ENCODE measurements at regions not wholly inside any gene's neighbourhood (a gene's known extent, or its start where the extent isn't known, plus 50 kb on each side); places are given as distances from the start of the nearest gene placed in this dataset.

DNA sequence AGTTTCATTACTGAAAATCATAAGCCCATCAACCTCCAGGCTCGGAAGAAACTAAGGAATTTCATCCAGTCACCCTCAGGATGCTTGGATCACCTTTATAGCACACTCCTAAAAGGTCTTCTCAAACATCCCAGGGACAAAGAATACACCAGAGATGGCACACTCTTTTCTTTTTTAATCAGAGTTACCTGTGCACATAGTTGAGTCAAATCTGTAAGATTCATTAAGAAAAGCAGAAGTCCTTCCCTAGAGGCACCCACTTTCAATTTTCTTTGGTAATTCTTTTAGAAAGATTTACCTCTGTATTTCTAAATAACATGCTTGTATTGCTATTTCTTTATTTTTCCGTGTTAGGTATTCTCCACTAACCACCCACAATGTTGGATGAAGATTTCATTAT, 50.6 kb upstream of the IL6 start:
- no peak for DNase-seq

DNA sequence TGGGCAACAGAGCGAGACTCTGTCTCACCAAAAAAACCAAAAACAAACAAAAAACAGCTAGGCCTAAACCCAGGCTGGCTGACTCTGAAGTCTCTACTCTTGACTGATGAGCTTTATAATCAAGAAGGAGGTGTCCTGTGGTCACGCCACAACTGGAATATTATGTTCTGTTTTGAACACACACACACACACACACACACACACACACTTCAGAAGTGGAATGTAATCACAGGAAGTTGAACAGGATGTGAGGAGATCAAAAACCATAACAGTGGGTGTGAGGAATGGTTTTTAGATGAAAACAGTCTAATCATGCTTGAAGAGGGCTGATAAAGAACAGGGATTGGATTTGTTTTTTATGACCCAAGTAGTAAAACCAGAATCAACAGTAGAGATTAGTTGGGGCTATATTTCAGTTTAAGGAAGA, 51.1 kb upstream of the IL6 start:
- no peak for DNase-seq

DNA sequence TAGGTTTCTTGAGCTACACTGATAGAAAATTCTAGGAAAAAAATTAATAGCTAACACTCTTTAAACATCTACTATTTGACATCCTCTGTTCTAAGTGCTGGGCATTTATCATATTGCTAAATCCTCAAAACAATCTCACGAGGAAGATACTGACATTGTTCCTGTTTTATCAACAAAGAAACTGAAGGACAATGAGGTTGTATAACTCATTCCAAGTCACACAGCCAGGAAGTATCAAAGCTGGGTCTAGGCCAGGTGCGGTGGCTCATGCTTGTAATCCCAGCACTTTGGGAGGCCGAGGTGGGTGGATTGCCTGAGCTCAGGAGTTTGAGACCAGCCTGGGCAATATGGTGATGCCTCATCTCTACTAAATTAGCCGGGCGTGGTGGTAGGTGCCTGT, 51.6 kb upstream of the IL6 start:
- DNase-seq, result no peak

DNA sequence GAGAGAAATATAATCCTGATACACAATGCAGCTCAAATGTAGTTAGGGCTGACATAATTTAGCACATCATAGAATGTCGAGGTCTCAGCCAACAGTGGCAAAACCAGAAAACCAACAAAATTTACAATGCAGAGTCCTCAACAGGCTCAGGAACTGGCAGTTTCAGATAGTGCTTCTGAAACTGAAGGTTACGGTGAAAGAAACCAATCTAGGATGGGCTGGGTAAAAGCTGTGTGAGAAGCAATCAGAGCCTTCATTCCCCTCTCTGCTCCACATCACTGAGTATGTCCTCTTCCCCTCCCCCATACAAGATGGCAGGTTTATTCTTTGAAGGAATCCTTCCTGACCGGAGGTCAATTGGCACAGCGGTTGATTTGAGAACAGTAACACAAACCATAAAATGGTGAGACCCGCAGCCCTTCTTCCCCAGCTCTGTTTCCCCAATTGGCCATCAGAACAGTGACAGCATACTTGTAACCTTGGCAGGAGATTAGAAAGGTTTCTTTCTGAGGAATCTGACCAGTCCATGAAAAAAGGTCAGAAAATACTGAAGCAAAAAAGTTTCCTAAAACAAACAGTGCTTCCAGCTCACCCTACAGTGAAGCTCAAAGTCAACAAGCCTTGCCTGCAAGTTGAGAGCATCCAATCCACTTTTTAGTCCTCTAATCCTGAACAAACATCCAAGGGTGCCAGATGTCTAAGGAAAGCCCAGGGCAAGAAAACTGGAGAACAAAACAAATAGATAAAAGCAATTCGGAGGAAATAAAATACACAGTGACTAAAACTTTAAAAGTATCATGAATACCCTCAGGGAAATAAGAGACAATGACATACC, 53.9 kb upstream of the IL6 start:
- DNase-seq, result no peak

DNA sequence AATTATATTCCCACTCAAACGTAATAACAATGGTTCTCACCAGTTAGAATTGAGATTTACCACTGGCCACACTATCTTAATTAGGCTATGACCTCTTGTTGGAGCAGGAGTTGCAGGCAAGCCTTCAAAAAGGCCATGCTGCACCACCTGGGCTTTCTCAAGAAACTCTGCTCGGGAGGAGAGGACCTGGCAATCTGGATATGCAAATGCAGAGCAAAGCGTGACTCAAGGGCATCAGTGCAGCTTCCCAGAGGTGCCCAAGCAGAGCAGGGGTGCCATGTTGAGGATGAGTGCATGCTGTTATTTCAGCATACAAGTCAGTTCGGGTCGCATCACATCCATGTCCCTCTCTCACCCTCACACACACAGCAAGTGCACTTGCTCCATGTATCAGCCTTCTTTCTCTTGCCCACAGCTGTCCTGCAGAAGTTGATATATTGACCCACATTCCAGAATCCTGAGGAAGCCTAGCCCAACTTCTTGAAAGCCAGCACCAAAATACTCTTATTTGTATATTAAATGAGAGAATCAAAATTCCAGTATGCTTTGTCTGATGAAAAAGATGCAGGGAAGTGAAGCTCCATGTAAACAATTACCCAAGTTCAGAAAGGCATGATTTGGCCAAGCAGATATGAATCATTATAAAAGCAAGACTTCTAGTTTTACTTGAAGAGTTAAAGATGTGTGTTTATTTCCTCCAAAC, 55.7 kb upstream of the IL6 start:
- DNase-seq, result no peak

DNA sequence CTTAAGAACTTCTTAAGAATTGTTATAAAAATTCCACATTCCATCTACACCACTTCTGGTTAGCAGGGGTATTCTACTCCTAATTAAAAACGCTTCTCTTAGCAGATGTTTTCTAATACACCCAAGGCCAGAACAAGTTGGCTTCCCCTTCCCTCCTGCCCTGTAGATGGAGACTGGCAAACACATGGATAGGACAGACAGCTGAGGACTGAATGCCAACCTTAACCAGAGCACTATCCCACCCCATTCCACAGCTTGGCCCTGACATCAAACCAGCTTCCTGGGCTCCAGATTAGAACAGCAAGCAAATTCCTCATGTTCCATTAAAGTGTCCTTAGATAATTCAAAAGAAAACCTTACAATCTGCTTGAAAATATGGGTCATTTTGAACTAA, 56.6 kb upstream of the IL6 start:
- DNase-seq, result no peak

DNA sequence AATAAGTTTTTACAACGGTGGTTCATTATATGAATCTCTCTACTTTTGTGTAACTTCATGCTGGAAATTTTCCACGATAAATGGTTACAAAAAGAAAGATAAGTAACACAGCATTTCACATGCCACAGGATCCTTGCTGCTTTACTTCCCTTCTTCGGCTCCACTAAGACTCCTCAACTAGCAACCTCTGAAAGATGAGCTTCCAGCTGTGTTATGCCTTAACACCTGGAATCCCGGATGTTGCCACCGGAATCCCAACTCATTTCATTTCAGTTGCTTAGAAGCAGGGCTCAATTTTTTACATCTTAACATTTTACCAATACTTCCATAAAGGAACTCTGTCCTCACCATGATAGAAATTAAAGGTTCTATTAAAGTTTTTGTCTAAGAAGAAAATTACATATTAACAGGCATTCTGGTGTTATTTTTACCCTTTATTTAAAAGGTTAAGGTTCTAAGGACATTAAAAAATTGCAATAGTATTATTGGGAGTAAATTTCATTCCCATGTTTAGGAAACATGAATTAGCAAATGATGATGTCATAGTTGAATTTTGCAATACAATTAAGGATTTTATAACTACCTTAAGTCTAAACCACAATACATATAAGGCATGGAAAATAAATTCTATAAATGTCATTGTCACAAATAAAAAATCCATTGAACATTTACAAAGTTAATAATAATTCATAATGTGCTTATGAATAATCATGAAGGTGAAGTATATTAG, 57.1 kb upstream of the IL6 start:
- no peak for DNase-seq

DNA sequence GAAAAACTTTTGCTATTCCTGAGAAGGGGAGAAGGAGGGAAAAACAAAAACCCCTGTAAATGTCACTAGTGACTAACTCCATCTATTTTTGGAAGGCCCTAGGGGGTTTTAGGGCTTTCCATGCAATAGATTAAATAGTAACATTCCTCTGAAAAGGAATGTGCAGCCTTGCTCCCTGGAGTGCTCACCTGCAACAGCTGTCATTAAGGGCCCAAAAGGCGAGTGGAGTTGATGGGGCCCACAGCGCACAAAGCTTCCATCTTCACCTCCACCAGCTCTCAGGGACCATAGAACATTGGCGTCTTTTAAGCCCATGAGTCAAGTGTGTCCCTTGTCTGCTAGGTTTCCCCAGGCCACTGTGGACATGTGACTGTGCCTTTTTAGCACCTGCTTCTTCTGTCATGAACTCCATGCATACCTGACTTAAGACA, 58.0 kb upstream of the IL6 start:
- DNase-seq, result no peak

DNA sequence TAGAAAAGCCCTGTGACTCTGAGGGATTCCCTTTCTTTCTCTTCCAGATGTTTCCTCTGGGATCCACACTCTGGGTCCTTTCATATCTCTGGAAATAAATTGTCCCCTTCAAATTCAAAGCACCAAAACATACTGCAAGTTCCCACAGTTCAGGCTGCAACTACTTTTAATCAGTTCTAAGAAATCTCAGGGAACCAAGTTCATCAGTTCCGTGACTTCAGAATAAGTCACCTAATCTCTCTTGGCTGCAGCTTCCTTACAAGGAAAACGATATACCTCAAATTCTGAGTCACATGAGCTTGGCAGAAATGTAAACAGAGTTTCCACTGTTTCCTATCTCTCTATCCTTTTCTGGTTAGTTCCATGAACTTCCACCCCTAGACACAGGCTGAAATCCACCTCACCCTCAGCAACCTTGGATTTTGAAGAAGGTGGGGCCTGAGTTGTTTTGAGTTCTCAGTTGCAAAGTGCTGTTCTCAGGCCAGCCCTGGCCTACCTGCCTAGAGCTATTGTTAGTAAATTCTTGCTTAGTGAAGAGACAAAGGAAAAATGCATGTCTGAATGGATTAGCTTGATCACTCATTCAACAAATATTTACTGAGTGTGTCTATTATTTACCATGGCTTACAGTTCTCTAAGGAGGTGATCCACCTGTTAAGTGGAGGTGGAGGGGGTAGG, 59.3 kb upstream of the IL6 start:
- no peak for DNase-seq

DNA sequence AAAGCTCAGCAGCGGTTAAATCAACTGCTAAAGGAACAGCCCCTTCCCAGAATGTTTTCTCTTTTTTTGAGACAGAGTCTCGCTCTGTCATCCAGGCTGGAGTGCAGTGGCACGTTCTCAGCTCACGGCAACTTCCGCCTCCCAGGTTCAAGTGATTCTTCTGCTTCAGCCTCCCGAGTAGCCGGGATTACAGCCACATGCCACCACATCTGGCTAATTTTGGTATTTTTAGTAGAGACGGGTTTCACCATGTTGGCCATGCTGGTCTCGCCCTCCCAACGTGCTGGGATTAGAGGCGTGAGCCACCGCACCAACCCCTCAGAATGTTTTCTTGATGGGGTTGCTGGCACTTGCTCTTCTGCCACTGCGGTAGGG, 59.8 kb upstream of the IL6 start:
- no peak for DNase-seq

DNA sequence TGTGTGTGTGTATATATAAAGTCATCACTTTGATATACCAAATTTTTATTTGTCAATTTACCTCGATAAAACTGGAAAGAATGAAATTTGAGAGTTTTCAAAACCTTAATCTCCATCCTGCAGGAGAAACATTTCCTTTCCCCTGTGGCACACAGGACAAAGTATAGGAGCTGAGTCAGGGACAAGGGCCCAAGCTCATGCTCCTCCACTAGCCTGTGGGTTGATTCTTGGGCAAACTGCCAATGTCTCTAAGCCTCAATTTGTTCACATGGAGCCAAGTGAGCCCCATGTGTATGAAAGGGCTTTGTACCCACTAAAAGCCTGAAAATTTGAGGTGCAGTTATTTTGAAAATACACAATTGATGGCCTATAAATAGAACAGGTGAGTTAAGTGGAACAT, 60.3 kb upstream of the IL6 start:
- DNase-seq, result no peak

DNA sequence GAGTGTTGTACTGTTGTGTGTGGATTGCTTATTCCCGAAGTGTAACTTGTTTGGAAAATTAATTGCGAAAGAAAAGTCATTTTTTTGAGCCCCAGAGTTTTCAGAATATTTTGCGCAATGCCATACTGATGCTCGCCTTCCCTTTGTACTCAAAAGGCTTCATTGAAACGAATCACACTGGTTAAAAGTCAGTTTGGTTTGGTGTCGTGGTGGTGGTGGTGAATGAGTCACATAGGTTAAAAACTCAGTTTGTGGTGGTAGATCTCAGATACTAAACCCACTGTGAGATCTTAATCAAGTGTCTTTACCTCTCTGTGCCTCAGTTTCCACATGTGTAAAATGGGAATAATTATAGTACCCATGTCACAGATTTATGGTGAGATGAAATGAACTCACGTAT, 61.1 kb upstream of the IL6 start:
- DNase-seq, result no peak

DNA sequence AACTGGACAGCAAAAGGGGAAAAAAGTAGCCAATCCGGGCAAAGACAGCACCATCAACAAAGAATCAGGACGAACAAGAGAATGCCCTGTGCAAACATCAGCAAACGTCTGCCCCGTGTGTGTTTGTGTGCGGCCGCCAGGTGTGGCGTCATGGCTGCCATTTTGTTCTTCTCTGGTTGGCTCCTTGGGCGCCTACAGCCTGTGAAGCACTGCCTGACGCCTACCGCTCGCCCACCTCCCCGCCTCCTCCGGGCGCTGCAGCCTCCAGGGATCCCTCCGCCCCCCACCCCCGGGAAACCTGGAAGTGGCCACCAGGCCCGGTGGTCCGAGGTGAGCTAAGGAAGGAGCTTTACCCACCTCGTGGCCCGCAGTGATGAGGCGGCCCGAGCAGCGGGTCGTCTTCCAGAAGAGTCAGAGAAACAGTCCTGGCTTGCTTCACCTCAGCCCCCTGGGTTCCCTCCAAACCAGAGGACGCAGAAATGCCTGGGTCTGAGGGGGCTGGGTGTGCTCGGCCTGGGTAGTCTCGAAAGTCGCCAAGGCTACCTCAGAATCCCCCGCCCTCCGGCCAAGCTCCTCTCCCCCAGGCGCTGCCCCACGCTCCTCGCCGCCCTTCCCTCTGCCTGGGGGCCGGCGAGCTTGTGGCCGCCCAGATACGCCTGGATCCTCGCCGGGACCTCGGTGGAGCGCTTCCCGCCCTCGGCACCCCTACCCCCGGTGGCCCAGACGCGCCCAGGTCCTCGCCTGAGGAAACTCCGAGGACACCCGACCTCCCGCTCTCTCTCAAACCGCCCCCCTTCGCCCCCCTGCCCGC, 61.8 kb upstream of the IL6 start:
- no peak for DNase-seq

DNA sequence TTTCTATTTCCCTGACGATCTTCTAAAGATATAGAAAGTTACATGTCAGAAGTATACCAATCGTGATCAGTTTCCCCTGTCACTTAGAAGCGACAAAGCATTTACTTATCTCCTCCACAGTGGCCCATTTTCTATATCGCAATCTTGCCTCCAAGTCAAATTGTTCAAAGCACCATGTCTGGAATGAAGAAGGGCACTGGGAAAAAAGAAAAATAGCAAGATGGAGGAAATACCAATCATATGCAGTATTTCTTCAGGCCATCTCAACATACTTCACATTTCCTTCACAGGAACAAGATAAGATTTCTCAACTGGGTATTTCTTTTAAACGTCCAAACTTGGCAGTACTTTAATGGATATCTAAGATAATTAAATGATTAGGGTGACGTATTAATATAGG, 63.3 kb upstream of the IL6 start:
- no peak for DNase-seq

DNA sequence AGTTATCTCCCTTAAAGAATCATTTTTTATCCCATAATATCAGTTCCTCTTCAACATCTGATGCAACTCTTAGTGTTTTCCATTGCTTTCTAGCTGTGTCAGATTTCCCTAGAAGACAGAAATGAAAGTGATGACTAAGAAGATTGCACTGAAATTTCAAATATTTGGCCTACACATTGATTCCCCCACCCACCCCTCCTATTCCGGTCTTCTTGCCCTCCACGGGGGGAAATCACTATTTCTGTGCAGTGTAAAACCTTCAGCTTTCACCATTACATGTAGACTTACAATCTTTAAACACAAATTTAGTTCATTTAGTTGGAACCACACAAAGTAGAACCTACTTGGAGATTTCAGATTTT, 63.7 kb upstream of the IL6 start:
- DNase-seq, result no peak

DNA sequence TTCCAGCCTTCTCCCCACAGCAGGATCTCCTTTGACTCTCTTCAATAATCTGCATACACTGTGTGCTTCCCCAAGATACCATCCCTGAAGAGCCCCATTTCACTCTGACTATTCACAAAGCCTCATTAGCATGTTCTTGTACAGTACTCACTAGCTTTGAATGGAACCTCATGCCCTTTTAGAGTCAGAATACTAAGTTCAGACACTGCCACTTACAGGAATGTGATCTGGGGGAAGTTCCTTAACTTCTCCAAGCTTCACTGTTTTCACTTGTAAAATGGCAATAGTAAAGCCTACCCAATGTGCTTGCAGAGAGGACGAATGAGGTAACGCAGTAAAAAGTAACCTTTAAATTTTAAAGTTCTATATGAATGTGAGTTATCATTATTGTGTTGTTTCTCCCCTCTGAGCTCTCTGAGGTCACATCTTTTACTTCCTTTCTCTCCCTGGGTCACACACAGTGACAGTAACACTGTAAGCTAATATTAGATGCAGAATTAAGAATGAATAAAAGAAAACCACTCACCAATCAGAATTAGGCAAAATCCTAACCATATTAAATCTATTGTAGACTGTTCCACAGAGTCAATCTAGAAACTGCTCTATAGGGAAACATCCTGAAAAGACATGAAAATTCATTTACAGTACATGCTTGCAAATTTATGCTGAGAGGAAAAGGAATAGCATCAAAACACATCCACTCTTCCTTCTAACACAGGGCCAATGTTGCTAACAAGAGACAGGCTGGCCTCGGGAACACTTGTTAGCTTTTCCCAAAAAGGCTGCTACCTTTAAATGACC, 64.2 kb upstream of the IL6 start:
- no peak for DNase-seq

DNA sequence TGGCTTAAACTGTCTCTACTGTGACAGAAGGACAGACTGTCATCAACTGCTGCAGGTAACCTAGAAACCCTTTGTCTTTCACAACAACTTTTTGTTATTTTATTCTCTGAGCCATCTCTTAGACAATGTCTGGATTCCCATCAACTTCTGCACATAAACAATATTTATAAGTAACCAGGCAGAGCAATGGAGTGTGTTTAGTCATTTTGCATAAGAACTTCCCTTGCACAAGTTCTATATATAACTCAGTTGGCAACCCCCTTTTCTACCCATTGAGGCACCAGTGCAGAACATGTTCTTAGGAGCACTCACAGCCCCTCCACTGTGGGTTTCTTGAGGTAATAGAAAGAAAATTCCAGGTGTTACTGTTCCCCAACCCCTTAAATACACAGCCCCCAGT, 65.0 kb upstream of the IL6 start:
- no peak for DNase-seq

DNA sequence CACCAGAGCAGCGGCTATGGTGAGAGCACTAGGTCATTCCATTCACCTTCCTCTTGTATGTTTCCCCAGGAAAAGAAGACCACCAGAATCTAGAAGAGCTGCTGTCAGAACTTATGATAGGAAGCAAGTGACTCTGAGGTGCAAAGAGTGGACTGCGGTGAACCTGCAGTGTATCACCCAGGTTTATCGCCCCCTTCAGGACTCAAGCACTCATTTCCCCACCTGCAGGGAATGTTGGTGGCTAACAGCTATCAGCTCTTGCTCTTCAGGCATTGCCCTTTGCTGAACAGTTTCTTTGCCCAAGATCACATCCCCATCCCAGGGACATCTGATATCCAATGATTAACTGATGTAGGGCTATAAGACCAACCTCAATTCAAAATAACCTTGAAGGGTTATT, 66.3 kb upstream of the IL6 start:
- no peak for DNase-seq

DNA sequence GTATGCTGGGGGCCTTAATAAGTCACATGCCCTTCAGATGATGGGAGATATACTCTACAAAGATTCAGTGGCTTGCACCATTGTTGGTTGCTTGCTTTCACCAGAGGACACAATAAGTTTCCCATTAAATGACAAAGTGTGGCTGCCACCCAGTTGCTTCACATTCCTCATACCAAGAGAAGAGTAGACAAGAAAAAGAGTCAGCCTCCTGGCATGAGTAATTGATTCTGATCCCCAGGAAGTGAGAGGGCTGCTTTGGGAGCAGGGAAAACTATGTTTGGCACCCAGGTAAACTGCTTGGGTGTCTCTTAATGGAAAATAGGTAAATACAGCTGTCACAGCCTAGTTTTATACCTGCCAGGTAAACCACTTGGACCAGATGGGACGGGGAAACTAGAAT, 66.7 kb upstream of the IL6 start:
- DNase-seq, result no peak

DNA sequence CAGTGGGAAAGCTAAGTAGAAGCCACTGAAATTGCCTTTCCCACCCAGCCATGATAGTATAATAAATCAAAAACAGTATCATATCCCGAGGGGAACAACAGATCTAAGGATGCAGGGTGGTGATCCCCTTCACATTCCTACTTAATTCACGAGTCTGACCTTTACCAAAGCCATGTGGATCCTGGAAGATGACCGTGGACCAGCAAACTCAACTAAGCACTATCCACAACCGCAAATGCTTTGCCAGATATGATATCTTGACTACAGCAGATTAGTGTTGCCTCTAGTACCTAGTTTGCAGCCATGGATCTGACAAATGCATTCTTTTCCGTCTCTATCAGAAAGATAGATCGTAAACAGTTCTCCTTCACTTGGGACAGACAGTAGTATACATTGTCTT, 67.3 kb upstream of the IL6 start:
- no peak for DNase-seq

DNA sequence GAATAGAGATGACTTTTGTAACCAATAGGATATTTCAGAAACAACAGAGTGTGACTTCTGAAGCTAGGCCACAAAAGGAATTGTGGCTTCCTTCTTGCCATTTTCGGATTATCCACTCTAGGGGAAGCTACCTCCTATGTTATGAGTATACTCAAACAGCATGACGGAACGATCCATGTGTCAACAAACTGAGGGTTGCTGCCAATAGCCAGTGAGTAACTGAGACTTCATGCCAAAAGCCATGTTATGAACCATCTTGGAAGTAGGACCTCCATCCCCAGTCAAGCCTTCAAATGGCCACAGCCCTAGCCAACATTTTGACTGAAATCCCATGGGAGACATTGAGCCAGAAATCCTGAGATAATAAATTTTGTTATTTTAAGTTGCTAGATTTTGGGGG, 69.0 kb upstream of the IL6 start:
- no peak for DNase-seq

DNA sequence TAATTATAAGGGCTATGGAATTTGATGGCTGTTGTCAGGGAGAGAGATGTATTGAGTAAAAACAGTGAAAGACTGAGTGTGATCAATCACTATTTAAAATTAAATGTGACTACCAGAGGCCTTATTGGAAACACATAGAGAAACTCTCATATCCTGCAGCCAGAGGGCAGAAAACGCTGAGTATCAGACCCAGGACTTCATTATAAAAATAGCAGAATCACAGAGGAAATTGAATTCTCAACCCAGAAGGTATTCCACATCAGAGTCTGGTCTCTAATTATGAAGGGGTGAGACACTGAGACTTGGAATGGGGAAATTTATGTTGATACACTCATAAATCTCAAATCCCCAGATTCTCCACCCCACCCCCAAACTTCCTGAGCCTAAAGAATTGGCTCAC, 69.5 kb upstream of the IL6 start:
- no peak for DNase-seq
